PFSK-1 (cell line): ENCODE measurements at regions not wholly inside any gene's neighbourhood (a gene's known extent, or its start where the extent isn't known, plus 50 kb on each side); places are given as distances from the start of the nearest gene placed in this dataset.

Experiments used
- POLR2AphosphoS5 ChIP-seq: IDR thresholded peaks from 2 replicates; pipeline ENCODE4 v1.6.1; 2012; ENCODE audit warnings: low read depth, mild to moderate bottlenecking, control low read depth, low read length, moderate library complexity
- SIN3A ChIP-seq: IDR thresholded peaks from 2 replicates; pipeline ENCODE4 v1.6.1; 2012; ENCODE audit warnings: mild to moderate bottlenecking, low read length, moderate library complexity, borderline replicate concordance; ENCODE audit not compliant: insufficient read depth

GRCh38 chr4:30832639-30833038 lies 112.5 kb downstream of the PCDH7 start:
- TF ChIP-seq SIN3A: no peak
- TF ChIP-seq POLR2AphosphoS5: no peak
